Endothelial cell of umbilical vein (primary cell): ENCODE measurements at regions not wholly inside any gene's neighbourhood (a gene's known extent, or its start where the extent isn't known, plus 50 kb on each side); places are given as distances from the start of the nearest gene placed in this dataset.

ENCODE experiments used
- CTCF ChIP-seq, 2 donors: IDR thresholded peaks; 1 replicate in 1 of 2; 2 replicates in 1 of 2; pipeline ENCODE4 v1.5.1; 2011; ENCODE audit warnings: low read length in 2 of 2, mild to moderate bottlenecking in 2 of 2, moderate library complexity in 2 of 2, control low read depth in 1 of 2, inconsistent platforms in 1 of 2, low read depth in 1 of 2; ENCODE audit not compliant: insufficient read depth in 1 of 2; ENCODE audit errors: extremely low read depth in 1 of 2
- POLR2A ChIP-seq: IDR thresholded peaks from 2 replicates; pipeline ENCODE4 v1.6.1; 2012; ENCODE audit warnings: low read depth, mild to moderate bottlenecking, control low read depth, low read length

- TF ChIP-seq CTCF (IDR thresholded peaks at IDR 0.05; ENCODE audit: extremely low read depth in 1 of 2, insufficient read depth in 1 of 2, low read depth in 1 of 2, low read length in 2 of 2) (no peak), POLR2A (no peak)
Observed at GRCh38 chr2:207319316-207319715, 153.6 kb upstream of the KLF7 start.
